Keratinocyte (primary cell): ENCODE measurements at regions not wholly inside any gene's neighbourhood (a gene's known extent, or its start where the extent isn't known, plus 50 kb on each side); places are given as distances from the start of the nearest gene placed in this dataset.

Source experiments
- EZH2 ChIP-seq: IDR thresholded peaks from one replicate; pipeline ENCODE4 v1.6.1; 2012; ENCODE audit warnings: inconsistent platforms, mild to moderate bottlenecking, low read length, moderate library complexity
- TF ChIP-seq, protein P1 (sequence below), 3 experiments: IDR thresholded peaks in 1 of 3; conservative IDR thresholded peaks in 1 of 3; optimal IDR thresholded peaks in 1 of 3; 2 replicates in 2 of 3; 3 replicates in 1 of 3; pipeline versions ENCODE3 to v1.5.1; 2011; ENCODE audit warnings: low read length in 3 of 3, mild to moderate bottlenecking in 3 of 3, moderate library complexity in 2 of 3, control low read depth in 1 of 3, inconsistent platforms in 1 of 3; ENCODE audit not compliant: insufficient read depth in 2 of 3; ENCODE audit errors: extremely low read depth in 1 of 3

DNA sequence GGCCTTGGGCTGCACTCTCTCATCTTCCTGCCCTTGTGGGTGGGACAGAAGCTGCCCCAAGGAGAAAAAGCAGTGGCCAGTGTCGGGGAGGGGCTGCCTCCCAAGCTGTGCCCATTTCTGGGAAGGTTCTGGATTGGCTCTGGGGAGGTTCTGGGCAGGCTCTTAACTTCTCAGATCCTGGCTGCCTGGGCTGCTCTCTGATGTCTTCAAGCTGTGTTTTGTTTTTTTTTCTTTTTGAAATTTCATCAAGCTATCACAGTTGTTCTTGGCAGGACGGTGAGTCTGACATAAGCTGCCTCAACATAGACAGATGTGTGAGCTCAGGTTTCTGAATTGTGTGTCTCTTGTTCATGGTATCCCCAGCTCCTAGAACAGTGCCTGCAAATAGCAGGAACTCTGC lies 1032.0 kb downstream of the BRD1 start:
- TF ChIP-seq, protein P1, sequence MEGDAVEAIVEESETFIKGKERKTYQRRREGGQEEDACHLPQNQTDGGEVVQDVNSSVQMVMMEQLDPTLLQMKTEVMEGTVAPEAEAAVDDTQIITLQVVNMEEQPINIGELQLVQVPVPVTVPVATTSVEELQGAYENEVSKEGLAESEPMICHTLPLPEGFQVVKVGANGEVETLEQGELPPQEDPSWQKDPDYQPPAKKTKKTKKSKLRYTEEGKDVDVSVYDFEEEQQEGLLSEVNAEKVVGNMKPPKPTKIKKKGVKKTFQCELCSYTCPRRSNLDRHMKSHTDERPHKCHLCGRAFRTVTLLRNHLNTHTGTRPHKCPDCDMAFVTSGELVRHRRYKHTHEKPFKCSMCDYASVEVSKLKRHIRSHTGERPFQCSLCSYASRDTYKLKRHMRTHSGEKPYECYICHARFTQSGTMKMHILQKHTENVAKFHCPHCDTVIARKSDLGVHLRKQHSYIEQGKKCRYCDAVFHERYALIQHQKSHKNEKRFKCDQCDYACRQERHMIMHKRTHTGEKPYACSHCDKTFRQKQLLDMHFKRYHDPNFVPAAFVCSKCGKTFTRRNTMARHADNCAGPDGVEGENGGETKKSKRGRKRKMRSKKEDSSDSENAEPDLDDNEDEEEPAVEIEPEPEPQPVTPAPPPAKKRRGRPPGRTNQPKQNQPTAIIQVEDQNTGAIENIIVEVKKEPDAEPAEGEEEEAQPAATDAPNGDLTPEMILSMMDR (optimal IDR thresholded peaks at IDR 0.05 in 1 of 3, IDR thresholded peaks at IDR 0.05 in 1 of 3, conservative IDR thresholded peaks at IDR 0.05 in 1 of 3; ENCODE audit: extremely low read depth in 1 of 3, insufficient read depth in 2 of 3, low read length in 3 of 3), result no peak
- no peak for TF ChIP-seq EZH2
